Mucosa of descending colon (tissue), 3 donors: ENCODE measurements at regions not wholly inside any gene's neighbourhood (a gene's known extent, or its start where the extent isn't known, plus 50 kb on each side); places are given as distances from the start of the nearest gene placed in this dataset.

Experiments
- ATAC-seq: fragments of 200-7000 bp; cut with Tn5 transposase; one replicate; pipeline ENCODE4 v1.9.1; 2020; ENCODE audit warnings: mild to moderate bottlenecking, moderate library complexity
- DNase-seq, 3 donors: peaks; one replicate each; pipeline ENCODE4 v3.0.0-alpha.2; 2020
- H3K36me3 ChIP-seq: fragments of 200-600 bp; one replicate; pipeline ENCODE4 v1.8.0; 2021; ENCODE audit warnings: low read depth, mild to moderate bottlenecking
- H3K4me1 ChIP-seq: fragments of 200-600 bp; one replicate; pipeline ENCODE4 v1.8.0; 2021; ENCODE audit warnings: low read depth, mild to moderate bottlenecking
- H3K4me3 ChIP-seq: fragments of 200-600 bp; one replicate; pipeline ENCODE4 v1.8.0; 2021; ENCODE audit warnings: mild to moderate bottlenecking
- H3K9me3 ChIP-seq: fragments of 200-600 bp; one replicate; pipeline ENCODE4 v1.8.0; 2021; ENCODE audit warnings: mild to moderate bottlenecking
- CTCF ChIP-seq: fragments of 200-600 bp; IDR thresholded peaks from one replicate; pipeline ENCODE4 v1.8.0; 2022; ENCODE audit warnings: antibody characterized with exemption, mild to moderate bottlenecking
- intact Hi-C, 2 donors: fragments of 100-400 bp; cut with DNase I in 1 of 2; cut with micrococcal nuclease in 1 of 2; formaldehyde crosslinking; loops; one replicate each; pipeline versions ENCODE4 v1.11.0 to v1.11.1; 2022; cut with DNase I, micrococcal nuclease
- donor health status: DM: no; HTN: no; CAD: no; lungs with moderate emphysema.
- donor health status: DM: no; HTN: no; CAD: no.
- donor health status: DM: no; HTN: yes; CAD: no.

DNA sequence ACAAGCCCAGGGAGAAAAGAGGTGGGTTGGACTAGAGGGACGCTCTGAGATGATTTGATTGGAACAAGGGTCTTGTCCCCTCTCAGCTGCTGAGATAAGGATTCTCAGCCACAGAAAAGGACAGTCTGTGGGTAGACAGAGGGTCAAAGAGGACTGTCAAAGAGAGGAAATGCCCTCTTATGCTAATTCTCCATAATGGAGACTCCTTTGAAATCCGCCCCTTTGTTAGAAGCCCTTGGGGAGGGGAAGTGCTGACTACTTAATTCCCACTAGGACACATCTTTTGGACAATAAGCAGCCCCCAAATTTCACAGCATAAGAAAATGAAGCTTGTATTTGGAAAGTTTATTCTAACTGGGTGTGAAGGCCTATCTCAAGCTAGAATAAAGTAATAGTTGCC lies 176.6 kb downstream of the KTN1 start:
- ATAC-seq (no peak), DNase-seq (no peak)
- TF ChIP-seq CTCF, result no peak
- no peaks in the 10 kb centered on the region for H3K9me3 ChIP-seq
- no peaks in the 10 kb centered on the region for H3K36me3 ChIP-seq
- no peaks in the 10 kb centered on the region for H3K4me1 ChIP-seq
- no peak overlapping the region for H3K4me3 ChIP-seq
- intact Hi-C loops, result no loop called here

- intact Hi-C loops, result no loop called here
- no peak for DNase-seq
- H3K4me3 ChIP-seq, result no peak overlapping the region
- no peaks in the 10 kb centered on the region for H3K36me3 ChIP-seq
- TF ChIP-seq CTCF, result no peak
- H3K9me3 ChIP-seq, result no peaks in the 10 kb centered on the region
- no peaks in the 10 kb centered on the region for H3K4me1 ChIP-seq
- no peak for ATAC-seq
Measured at GRCh38 chr14:55758796-55759195, 178.8 kb downstream of the KTN1 start.

DNA sequence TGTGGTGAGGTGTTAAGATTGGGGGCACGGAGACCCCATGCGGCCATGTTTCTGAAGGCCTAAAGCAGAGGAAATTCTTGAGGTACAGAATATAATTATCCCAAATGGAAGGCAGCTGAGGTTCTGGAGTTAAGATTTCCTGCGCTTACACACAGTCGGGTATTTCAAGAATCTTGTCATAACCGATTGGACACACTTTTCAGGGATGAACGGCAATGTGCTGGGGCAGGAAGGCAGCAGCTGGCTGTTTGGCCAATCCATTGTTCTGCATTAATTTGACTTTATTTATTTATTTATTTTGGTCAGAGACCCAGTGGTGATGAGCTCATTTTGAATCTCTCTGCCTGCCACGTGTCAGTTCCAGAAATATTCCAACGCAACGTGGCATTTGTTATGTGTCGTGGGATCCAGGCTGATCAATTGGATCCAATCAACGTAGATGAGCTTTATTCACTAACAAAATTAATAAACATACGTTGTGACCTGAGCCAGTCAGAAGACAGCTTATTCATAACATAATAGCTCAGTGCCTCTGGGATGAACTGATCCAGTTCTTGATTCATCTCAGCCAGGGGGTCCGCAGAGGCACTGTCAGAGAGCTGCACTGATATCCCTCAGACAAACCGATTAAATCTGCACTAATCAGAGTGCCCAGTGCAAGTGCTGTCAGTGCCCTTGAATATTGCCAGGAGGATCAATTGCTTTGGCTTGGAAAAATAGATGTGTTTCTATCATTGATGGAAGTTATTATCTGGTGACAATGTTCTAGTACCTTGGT lies 181.0 kb downstream of the KTN1 start:
- no peaks in the 10 kb centered on the region for H3K36me3 ChIP-seq
- no peak for TF ChIP-seq CTCF
- H3K9me3 ChIP-seq, result no peaks in the 10 kb centered on the region
- ATAC-seq, result no peak
- H3K4me1 ChIP-seq, result no peaks in the 10 kb centered on the region
- intact Hi-C loops, result no loop called here
- DNase-seq, result no peak
- H3K4me3 ChIP-seq, result no peak overlapping the region

DNA sequence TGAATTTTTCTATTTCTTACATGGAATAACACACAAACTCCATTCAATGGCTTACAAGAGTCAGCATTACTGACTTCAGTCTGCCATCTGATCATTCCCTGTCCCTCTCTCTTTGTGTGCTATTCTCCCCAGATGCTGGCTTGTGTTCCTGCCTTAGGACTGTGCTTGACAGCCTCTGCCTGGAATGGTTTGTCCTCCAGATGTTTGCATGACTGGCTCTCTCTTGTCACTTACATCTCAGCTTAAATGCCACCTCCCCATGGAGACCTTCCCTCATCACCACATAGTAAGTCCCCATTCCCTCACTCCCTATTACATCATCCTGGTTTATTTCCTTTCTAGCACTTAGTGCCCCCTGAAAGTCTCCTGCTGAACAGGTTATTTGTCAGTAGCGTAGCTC lies 181.6 kb downstream of the KTN1 start:
- TF ChIP-seq CTCF, result no peak
- intact Hi-C loops, result no loop called here
- H3K4me1 ChIP-seq, result no peaks in the 10 kb centered on the region
- H3K4me3 ChIP-seq, result no peak overlapping the region
- ATAC-seq, result no peak
- H3K9me3 ChIP-seq, result no peaks in the 10 kb centered on the region
- H3K36me3 ChIP-seq, result no peaks in the 10 kb centered on the region
- DNase-seq, result no peak

DNA sequence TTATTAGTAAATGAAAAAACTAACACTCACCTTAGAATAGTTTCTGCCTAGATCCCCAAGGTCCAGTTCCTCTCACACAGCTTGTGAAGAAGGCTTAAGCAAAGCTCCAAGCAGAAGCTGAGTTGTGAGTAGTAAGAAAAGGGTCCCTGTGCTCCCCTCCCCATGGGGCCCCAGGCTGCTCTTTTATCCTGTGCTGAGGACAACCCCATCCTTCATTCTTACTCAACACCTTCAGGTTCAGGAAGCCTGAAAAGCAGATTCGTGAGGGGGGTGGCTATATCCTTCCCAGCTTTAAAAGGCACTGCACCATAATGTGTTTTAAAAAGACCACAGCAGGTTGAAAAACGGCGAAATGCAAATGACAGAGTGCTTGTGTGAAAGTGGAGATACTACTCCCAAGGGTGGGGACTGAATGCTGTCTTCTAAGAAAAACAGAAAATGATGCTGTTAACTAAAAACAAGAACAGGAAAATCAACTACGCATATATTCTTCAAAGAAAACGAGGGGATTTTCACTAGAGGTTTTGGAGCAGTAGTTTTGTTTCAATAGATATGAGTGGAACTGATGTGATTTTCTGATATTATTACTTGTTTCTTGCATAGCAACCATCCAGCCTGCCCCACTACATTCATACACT lies 182.7 kb downstream of the KTN1 start:
- no peak for DNase-seq
- ATAC-seq, result no peak
- intact Hi-C loops, result no loop called here
- TF ChIP-seq CTCF, result no peak
- Histone ChIP-seq H3K4me1 (no peaks in the 10 kb centered on the region), H3K36me3 (no peaks in the 10 kb centered on the region), H3K4me3 (no peak overlapping the region), H3K9me3 (no peaks in the 10 kb centered on the region)
